ENCODE measurements at regions not wholly inside any gene's neighbourhood (a gene's known extent, or its start where the extent isn't known, plus 50 kb on each side); places are given as distances from the start of the nearest gene placed in this dataset.

GRCh38 chr11:36874291-36874690, 276.3 kb upstream of the RAG2 start:
- DNase-seq = no peak
- H3K27me3 Mint-ChIP-seq = no peaks in the 10 kb centered on the region
- H3K4me3 Mint-ChIP-seq = no peak overlapping the region
- H3K27ac Mint-ChIP-seq = no peak overlapping the region
- H3K4me1 Mint-ChIP-seq = no peaks in the 10 kb centered on the region
- no peaks in the 10 kb centered on the region for H3K9me3 Mint-ChIP-seq
- intact Hi-C loops (cut with micrococcal nuclease) = no loop called here
- no peaks in the 10 kb centered on the region for H3K36me3 Mint-ChIP-seq (ENCODE audit: low read depth)

GRCh38 chr11:36870361-36870760, 272.3 kb upstream of the RAG2 start:
- Mint-ChIP-seq H3K9me3 (no peaks in the 10 kb centered on the region), H3K27me3 (no peaks in the 10 kb centered on the region), H3K27ac (no peak overlapping the region), H3K4me3 (no peak overlapping the region), H3K4me1 (no peaks in the 10 kb centered on the region), H3K36me3 (ENCODE audit: low read depth) (no peaks in the 10 kb centered on the region)
- intact Hi-C loops (cut with micrococcal nuclease) = no loop called here
- DNase-seq = no peak

GRCh38 chr11:36868380-36868779, 270.3 kb upstream of the RAG2 start:
- no peaks in the 10 kb centered on the region for H3K36me3 Mint-ChIP-seq (ENCODE audit: low read depth)
- no peaks in the 10 kb centered on the region for H3K9me3 Mint-ChIP-seq
- intact Hi-C loops (cut with micrococcal nuclease) = no loop called here
- H3K27me3 Mint-ChIP-seq = no peaks in the 10 kb centered on the region
- H3K4me3 Mint-ChIP-seq = no peak overlapping the region
- H3K4me1 Mint-ChIP-seq = no peaks in the 10 kb centered on the region
- no peak for DNase-seq
- no peak overlapping the region for H3K27ac Mint-ChIP-seq

- Mint-ChIP-seq H3K27me3 (no peaks in the 10 kb centered on the region), H3K4me3 (no peak overlapping the region), H3K36me3 (ENCODE audit: low read depth) (no peaks in the 10 kb centered on the region), H3K27ac (no peak overlapping the region), H3K9me3 (no peaks in the 10 kb centered on the region), H3K4me1 (no peaks in the 10 kb centered on the region)
- DNase-seq = no peak
- intact Hi-C loops (cut with micrococcal nuclease) = no loop called here
Observed at GRCh38 chr11:36865846-36866245, 267.8 kb upstream of the RAG2 start.

DNA sequence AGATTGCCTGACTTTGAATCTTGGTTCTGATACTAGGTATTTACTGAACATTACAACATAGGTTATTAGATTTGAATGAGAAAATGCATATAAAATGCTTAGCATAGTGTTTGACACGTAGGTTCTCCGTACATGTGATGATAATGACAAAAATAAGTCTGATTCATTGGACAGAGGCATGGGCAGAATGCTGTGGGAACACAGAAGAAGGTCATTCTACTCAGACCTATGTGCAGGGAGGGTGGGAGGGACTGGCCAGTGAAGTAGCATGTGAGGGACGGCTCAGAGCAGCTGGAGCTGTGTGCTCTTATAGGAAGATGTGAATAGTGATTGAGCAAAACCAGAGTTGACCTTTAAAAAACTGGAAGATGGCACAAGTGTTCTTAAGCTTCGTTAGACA, 256.8 kb upstream of the RAG2 start:
- Mint-ChIP-seq H3K27ac (no peak overlapping the region), H3K4me3 (no peak overlapping the region), H3K36me3 (ENCODE audit: low read depth) (no peaks in the 10 kb centered on the region), H3K4me1 (no peaks in the 10 kb centered on the region), H3K27me3 (no peaks in the 10 kb centered on the region), H3K9me3 (no peaks in the 10 kb centered on the region)
- no peak for DNase-seq
- intact Hi-C loops (cut with micrococcal nuclease) = no loop called here

GRCh38 chr11:36848660-36849059, 250.6 kb upstream of the RAG2 start:
- intact Hi-C loops (cut with micrococcal nuclease) = no loop called here
- no peak for DNase-seq
- Mint-ChIP-seq H3K4me3 (no peak overlapping the region), H3K27ac (no peak overlapping the region), H3K36me3 (ENCODE audit: low read depth) (no peaks in the 10 kb centered on the region), H3K9me3 (no peaks in the 10 kb centered on the region), H3K27me3 (no peaks in the 10 kb centered on the region), H3K4me1 (no peaks in the 10 kb centered on the region)

- intact Hi-C loops (cut with micrococcal nuclease) = no loop called here
Observed at GRCh38 chr11:36840378-36840777, 242.3 kb upstream of the RAG2 start.

GRCh38 chr11:36837831-36838437, 239.9 kb upstream of the RAG2 start:
- intact Hi-C loops (cut with micrococcal nuclease) = no loop called here
- DNase-seq = no peak
- H3K27ac Mint-ChIP-seq = no peak overlapping the region
- H3K9me3 Mint-ChIP-seq = no peaks in the 10 kb centered on the region
- H3K4me1 Mint-ChIP-seq = no peaks in the 10 kb centered on the region
- no peaks in the 10 kb centered on the region for H3K36me3 Mint-ChIP-seq (ENCODE audit: low read depth)
- H3K4me3 Mint-ChIP-seq = no peak overlapping the region
- H3K27me3 Mint-ChIP-seq = no peaks in the 10 kb centered on the region

More at GRCh38 chr11:36840378-36840777, 242.3 kb upstream of the RAG2 start:
- Mint-ChIP-seq H3K9me3 (no peaks in the 10 kb centered on the region), H3K4me1 (no peaks in the 10 kb centered on the region), H3K4me3 (no peak overlapping the region), H3K27ac (no peak overlapping the region), H3K27me3 (no peaks in the 10 kb centered on the region), H3K36me3 (ENCODE audit: low read depth) (no peaks in the 10 kb centered on the region)
- DNase-seq = no peak

- intact Hi-C loops (cut with micrococcal nuclease) = no loop called here
- Mint-ChIP-seq H3K4me1 (no peaks in the 10 kb centered on the region), H3K9me3 (no peaks in the 10 kb centered on the region), H3K4me3 (no peak overlapping the region), H3K27ac (no peak overlapping the region), H3K36me3 (ENCODE audit: low read depth) (no peaks in the 10 kb centered on the region), H3K27me3 (no peaks in the 10 kb centered on the region)
- no peak for DNase-seq
Observed at GRCh38 chr11:36825251-36825650, 227.2 kb upstream of the RAG2 start.

GRCh38 chr11:36824349-36824748, 226.3 kb upstream of the RAG2 start:
- Mint-ChIP-seq H3K4me3 (no peak overlapping the region), H3K27me3 (no peaks in the 10 kb centered on the region), H3K9me3 (no peaks in the 10 kb centered on the region), H3K4me1 (no peaks in the 10 kb centered on the region), H3K36me3 (ENCODE audit: low read depth) (no peaks in the 10 kb centered on the region), H3K27ac (no peak overlapping the region)
- no peak for DNase-seq
- intact Hi-C loops (cut with micrococcal nuclease) = no loop called here

DNA sequence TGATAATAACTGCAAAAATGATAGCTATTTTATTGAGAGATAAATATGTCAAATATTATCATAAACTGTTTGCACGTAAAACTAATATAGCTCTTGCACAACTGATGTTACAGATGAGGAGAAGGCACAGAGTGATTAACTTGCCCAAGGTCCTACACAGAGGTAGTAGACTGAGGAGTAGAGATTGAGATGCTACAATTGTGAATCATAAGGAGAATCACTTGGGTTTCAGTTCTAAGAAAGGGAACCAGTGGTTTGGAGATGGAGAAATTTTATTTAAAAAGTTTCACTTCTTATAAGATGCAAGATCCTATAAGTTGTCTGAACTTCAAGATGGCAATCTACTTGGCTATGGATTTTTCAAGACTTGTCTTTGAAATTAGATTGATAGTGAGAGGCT, 224.8 kb upstream of the RAG2 start:
- H3K4me1 Mint-ChIP-seq = no peaks in the 10 kb centered on the region
- no peak overlapping the region for H3K27ac Mint-ChIP-seq
- DNase-seq = no peak
- H3K27me3 Mint-ChIP-seq = no peaks in the 10 kb centered on the region
- H3K36me3 Mint-ChIP-seq (ENCODE audit: low read depth) = no peaks in the 10 kb centered on the region
- H3K9me3 Mint-ChIP-seq = no peaks in the 10 kb centered on the region
- intact Hi-C loops (cut with micrococcal nuclease) = no loop called here
- no peak overlapping the region for H3K4me3 Mint-ChIP-seq

- H3K9me3 Mint-ChIP-seq = no peaks in the 10 kb centered on the region
- intact Hi-C loops (cut with micrococcal nuclease) = no loop called here
- H3K36me3 Mint-ChIP-seq (ENCODE audit: low read depth) = no peaks in the 10 kb centered on the region
- no peak overlapping the region for H3K4me3 Mint-ChIP-seq
- no peaks in the 10 kb centered on the region for H3K27me3 Mint-ChIP-seq
- DNase-seq = no peak
- no peak overlapping the region for H3K27ac Mint-ChIP-seq
- H3K4me1 Mint-ChIP-seq = no peaks in the 10 kb centered on the region
Observed at GRCh38 chr11:36818410-36818809, 220.4 kb upstream of the RAG2 start.

GRCh38 chr11:36817336-36817965, 219.4 kb upstream of the RAG2 start:
- H3K27me3 Mint-ChIP-seq = no peaks in the 10 kb centered on the region
- H3K4me3 Mint-ChIP-seq = no peak overlapping the region
- intact Hi-C loops (cut with micrococcal nuclease) = no loop called here
- no peak for DNase-seq
- no peak overlapping the region for H3K27ac Mint-ChIP-seq
- no peaks in the 10 kb centered on the region for H3K4me1 Mint-ChIP-seq
- H3K9me3 Mint-ChIP-seq = no peaks in the 10 kb centered on the region
- H3K36me3 Mint-ChIP-seq (ENCODE audit: low read depth) = no peaks in the 10 kb centered on the region

- Mint-ChIP-seq H3K27ac (no peak overlapping the region), H3K27me3 (no peaks in the 10 kb centered on the region), H3K4me3 (no peak overlapping the region), H3K9me3 (no peaks in the 10 kb centered on the region), H3K4me1 (no peaks in the 10 kb centered on the region), H3K36me3 (ENCODE audit: low read depth) (no peaks in the 10 kb centered on the region)
- DNase-seq = no peak
- intact Hi-C loops (cut with micrococcal nuclease) = no loop called here
Observed at GRCh38 chr11:36809303-36809702, 211.3 kb upstream of the RAG2 start.

DNA sequence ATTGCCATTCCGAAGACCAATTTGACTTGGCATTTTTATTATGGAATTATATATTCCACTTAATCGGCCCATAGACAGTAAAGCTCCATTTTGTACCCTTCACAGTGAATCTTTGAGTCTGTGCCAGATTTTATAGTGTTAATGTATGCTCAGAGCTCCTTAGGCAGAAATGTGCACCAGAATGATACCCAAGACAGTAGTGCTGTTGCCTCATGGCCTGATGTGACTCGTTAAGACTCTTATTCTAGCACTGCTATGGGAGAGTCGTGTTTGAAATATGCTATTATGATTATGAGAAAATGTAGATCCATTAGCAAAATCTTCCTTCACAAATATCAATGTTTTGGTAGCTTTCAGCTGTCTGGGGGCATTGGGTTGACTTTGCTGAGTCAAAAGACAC, 209.8 kb upstream of the RAG2 start:
- Mint-ChIP-seq H3K4me1 (no peaks in the 10 kb centered on the region), H3K36me3 (ENCODE audit: low read depth) (no peaks in the 10 kb centered on the region), H3K27ac (no peak overlapping the region), H3K9me3 (no peaks in the 10 kb centered on the region), H3K4me3 (no peak overlapping the region), H3K27me3 (no peaks in the 10 kb centered on the region)
- no peak for DNase-seq
- intact Hi-C loops (cut with micrococcal nuclease) = no loop called here
